Tibial artery (tissue), 4 donors: ENCODE measurements at regions not wholly inside any gene's neighbourhood (a gene's known extent, or its start where the extent isn't known, plus 50 kb on each side); places are given as distances from the start of the nearest gene placed in this dataset.
"Not testable (repeated sequence)": the region's sequence is repeated elsewhere in the genome, so short reads cannot be mapped to it uniquely, and the experiment has no call there.

Experiments
- DNase-seq, 2 donors: peaks; one replicate each; pipeline ENCODE4 v3.0.0-alpha.2; 2019
- H3K27ac ChIP-seq, 2 donors: fragments of 200-600 bp; sonication (generic) in 1 of 2; 1 replicate in 1 of 2; 2 replicates in 1 of 2; pipeline ENCODE4 v1.5.1; 2018 to 2019; ENCODE audit warnings: mild to moderate bottlenecking in 1 of 2
- H3K27me3 ChIP-seq, 2 donors: fragments of 200-600 bp; sonication (generic) in 1 of 2; one replicate each; pipeline versions ENCODE4 v1.5.1 to v1.6.0; 2016 to 2019
- H3K36me3 ChIP-seq, 3 donors: fragments of 200-600 bp; sonication (generic) in 2 of 3; one replicate each; pipeline ENCODE4 v1.5.1; 2016 to 2019; ENCODE audit warnings: mild to moderate bottlenecking in 2 of 3
- H3K4me1 ChIP-seq, 4 donors: fragments of 200-600 bp; sonication (generic) in 2 of 4; 1 replicate in 3 of 4; 2 replicates in 1 of 4; pipeline ENCODE4 v1.5.1; 2016 to 2019
- H3K4me3 ChIP-seq, 2 donors: fragments of 200-600 bp; sonication (generic) in 1 of 2; 1 replicate in 1 of 2; 2 replicates in 1 of 2; pipeline ENCODE4 v1.5.1; 2018 to 2019; ENCODE audit warnings: mild to moderate bottlenecking in 2 of 2
- H3K9me3 ChIP-seq, 3 donors: fragments of 200-600 bp; sonication (generic) in 1 of 3; one replicate each; pipeline ENCODE4 v1.5.1; 2016 to 2019
- intact Hi-C: fragments of 100-400 bp; cut with DNase I; formaldehyde crosslinking; loops from one replicate; pipeline ENCODE4 v1.15.0; 2023; ENCODE audit warnings: low total_unique reads

GRCh38 chr3:195669310-195669709, 51.5 kb upstream of the MUC20 start:
- H3K36me3 ChIP-seq = peaks cover 31 to 67% (median 60%) of the 10 kb centered on the region in 3 donors
- H3K9me3 ChIP-seq, DNase-seq, H3K4me1 ChIP-seq, H3K27me3 ChIP-seq, H3K4me3 ChIP-seq, intact Hi-C loops, H3K27ac ChIP-seq: not testable (repeated sequence)

- intact Hi-C loops, H3K4me1 ChIP-seq, DNase-seq, H3K27me3 ChIP-seq, H3K9me3 ChIP-seq, H3K4me3 ChIP-seq, H3K27ac ChIP-seq: not testable (repeated sequence)
- H3K36me3 ChIP-seq = peaks cover 26 to 64% (median 55%) of the 10 kb centered on the region in 3 donors
Measured at GRCh38 chr3:195668131-195668766, 52.5 kb upstream of the MUC20 start.

DNA sequence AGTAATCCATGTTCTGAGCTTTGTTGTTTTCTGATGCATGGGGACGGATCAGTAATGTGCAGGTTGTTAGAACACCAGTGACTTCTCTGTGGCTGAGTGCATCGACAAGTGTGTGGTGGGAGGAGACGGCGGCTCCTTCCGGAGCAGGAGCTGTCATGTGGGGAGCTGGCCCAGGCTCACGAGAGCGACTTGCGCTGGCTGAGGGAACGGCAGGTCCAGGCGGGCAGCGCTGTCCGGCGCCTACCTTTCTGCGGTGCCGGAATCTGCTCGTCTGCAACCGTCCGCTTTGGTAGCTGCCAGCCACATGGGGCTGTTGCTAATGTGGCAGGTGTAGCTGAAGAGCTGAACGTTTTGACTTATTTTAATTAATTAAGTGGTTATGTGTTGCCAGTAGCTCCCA, 55.5 kb upstream of the MUC20 start:
- H3K27me3 ChIP-seq, H3K4me1 ChIP-seq, H3K4me3 ChIP-seq, intact Hi-C loops, DNase-seq, H3K9me3 ChIP-seq, H3K27ac ChIP-seq: not testable (repeated sequence)
- H3K36me3 ChIP-seq = peaks cover 20 to 39% (median 29%) of the 10 kb centered on the region in 3 donors

- H3K9me3 ChIP-seq, H3K27me3 ChIP-seq, DNase-seq, H3K27ac ChIP-seq, H3K4me3 ChIP-seq, intact Hi-C loops, H3K4me1 ChIP-seq: not testable (repeated sequence)
- H3K36me3 ChIP-seq = peaks cover 20 to 32% (median 25%) of the 10 kb centered on the region in 3 donors
Measured at GRCh38 chr3:195664131-195664530, 56.6 kb upstream of the MUC20 start.

DNA sequence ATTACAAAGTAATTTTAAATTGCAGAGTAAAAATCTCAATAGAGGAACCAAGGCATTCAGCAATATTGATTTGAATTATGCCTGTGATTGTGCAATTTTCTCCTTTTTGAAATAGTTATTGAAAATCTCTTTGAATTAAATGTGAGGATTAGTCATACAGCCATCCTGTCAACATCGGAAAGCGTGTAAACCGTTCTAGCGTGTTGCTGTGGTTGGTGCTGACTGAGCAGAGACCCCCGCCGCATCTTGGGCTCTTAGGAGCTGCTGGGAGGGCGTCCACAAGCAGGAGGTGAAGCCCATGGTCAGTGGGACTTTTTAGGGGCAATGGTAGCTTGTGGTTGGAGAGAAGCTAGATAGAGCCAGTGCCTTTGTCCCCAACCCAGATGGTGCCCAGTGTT, 61.6 kb upstream of the MUC20 start:
- H3K9me3 ChIP-seq, intact Hi-C loops, H3K27ac ChIP-seq, H3K4me1 ChIP-seq, DNase-seq, H3K36me3 ChIP-seq, H3K27me3 ChIP-seq: not testable (repeated sequence)
- H3K4me3 ChIP-seq = peak overlapping the region in 1 of 2 donors; percentile 77

DNA sequence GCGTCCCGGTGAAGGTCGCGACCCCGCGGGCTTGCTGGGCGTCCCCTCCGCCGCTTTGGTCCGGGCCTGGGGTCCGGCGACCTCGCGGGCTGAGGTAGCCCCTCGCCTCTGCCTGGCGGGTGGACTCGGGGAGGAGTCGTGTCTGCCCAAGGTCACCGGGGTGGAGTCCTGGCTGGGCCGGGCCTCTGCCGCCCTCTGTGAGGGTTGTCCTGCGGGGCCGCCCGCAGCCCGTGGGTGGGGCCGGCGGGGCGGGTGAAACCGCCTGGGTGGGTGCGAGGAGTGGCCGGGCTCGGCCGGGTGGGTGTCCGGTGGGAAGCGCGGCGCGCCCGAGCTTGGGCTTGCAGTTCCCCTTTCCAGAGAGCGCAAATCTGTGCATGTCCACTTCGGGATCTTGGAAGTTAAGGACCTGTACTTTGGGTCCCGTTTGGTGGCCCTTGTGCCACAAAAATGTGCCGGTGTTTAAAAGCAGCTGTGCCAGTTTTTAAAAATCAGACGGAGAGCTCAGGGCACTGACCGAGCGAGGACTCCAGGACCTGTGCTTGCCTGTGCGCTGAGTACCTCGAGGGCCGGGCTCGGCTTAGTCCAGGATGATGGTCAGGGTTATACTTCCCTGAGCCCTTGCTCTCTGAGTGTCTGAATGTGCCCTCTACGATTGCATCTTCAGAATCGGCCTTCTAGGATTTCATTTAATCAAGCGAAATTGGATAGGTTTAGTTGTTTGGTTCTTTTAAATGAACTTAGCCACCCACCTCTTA, 62.2 kb upstream of the MUC20 start:
- H3K27ac ChIP-seq = peak overlapping the region; percentile 83 to 88

DNA sequence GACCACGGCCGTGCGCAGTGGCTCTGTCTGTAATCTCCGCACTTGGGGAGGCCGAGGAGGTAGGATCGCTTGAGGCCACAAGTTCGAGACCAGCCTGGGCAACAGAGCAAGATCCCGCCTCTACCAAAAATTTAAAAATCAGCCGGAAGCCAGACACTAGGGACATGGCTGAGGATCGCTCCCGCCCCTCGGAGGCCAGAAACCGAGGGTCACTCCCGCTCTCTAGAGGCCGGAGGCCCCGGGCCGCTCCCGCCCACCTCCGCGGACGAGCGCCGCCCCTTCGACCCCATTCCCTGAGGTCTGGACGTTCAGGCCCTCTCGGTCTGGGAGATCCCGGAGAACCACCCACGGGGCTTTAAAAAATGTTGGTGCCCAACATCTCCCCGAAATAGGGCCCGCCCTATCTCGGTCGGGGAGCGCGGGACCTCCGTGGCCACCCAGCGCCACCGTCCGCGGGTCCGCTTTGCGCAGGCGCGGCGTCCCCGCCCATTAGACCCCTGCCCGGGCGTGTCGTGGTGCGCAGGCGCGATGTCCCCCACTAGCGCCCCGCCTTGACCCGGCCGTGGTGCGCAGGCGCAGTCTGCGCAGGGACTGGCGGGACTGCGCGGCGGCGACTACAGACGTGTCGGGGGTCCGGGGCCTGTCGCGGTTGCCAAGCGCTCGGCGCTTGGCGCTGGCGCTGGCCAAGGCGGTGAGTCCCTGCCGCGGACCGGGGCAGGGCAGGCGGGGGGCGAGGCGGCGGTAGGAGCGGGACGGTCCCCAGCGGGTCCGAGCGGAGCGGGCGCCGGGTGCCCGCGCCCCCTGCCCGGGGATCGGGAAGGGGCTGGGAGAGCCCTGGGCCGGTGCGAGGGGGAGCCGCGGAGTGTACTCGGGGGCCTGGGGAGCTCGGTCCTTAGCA, 63.1 kb upstream of the MUC20 start:
- peak; percentile 92 for DNase-seq
- H3K4me1 ChIP-seq, intact Hi-C loops: not testable (repeated sequence)

More for the DNA sequence above, 62.2 kb upstream of the MUC20 start:
- H3K4me3 ChIP-seq = peak overlapping the region; percentile 62 to 77
- intact Hi-C loops, H3K9me3 ChIP-seq, DNase-seq, H3K27me3 ChIP-seq, H3K4me1 ChIP-seq, H3K36me3 ChIP-seq: not testable (repeated sequence)

GRCh38 chr3:195656091-195656490, 64.7 kb upstream of the MUC20 start:
- DNase-seq, H3K4me3 ChIP-seq, H3K27me3 ChIP-seq, H3K36me3 ChIP-seq, H3K4me1 ChIP-seq, H3K27ac ChIP-seq, intact Hi-C loops, H3K9me3 ChIP-seq: not testable (repeated sequence)

More for the DNA sequence above, 63.1 kb upstream of the MUC20 start:
- H3K9me3 ChIP-seq, H3K27me3 ChIP-seq, H3K36me3 ChIP-seq: not testable (repeated sequence)
- Histone ChIP-seq H3K27ac (peak overlapping the region; percentile 83 to 88), H3K4me3 (peak overlapping the region; percentile 62 to 77)

DNA sequence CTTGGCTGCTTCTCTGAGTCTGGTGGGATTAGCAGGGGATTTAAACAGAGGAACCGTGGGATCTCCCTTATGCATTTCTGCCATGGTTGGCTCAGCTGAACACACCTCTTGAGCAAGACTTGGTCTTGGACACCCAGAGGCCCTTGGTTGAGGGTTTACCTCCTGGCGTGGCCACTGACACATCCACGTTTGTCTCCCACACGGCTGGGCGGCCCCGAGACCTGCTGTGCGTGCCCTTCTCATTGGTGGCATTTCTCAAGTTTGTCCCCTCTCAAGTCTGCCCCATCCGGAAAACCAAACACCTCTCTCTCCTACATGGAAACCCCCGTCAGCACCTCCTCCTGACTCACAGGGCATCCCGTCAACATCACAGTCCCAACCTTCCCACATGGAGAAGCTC, 66.0 kb upstream of the MUC20 start:
- DNase-seq, H3K9me3 ChIP-seq, H3K36me3 ChIP-seq, H3K4me3 ChIP-seq, H3K4me1 ChIP-seq, intact Hi-C loops, H3K27me3 ChIP-seq, H3K27ac ChIP-seq: not testable (repeated sequence)

GRCh38 chr3:195654138-195654537, 66.6 kb upstream of the MUC20 start:
- H3K27me3 ChIP-seq, intact Hi-C loops, H3K36me3 ChIP-seq, DNase-seq, H3K4me3 ChIP-seq, H3K4me1 ChIP-seq, H3K9me3 ChIP-seq, H3K27ac ChIP-seq: not testable (repeated sequence)
